SK-N-SH (cell line): ENCODE measurements at regions not wholly inside any gene's neighbourhood (a gene's known extent, or its start where the extent isn't known, plus 50 kb on each side); places are given as distances from the start of the nearest gene placed in this dataset.

Experiments used
- CTCF ChIA-PET: fragments of 300-600, 350-600 bp; formaldehyde crosslinking; extraction: SDS; loops from one replicate; lab custom pipeline; 2021; lab: Yijun Ruan, JAX
- POLR2A ChIA-PET: fragments of 350-600 bp; sonication (Branson Sonifier 250); formaldehyde crosslinking; extraction: SDS; loops from one replicate; lab custom pipeline; 2020; ENCODE audit warnings: antibody characterized with exemption, inconsistent platforms; lab: Yijun Ruan, JAX
- DNase-seq: peaks from one replicate; pipeline ENCODE4 v3.0.0; 2012
- H2AFZ ChIP-seq: fragments of 200-600 bp; sonication (generic); 2 replicates; pipeline ENCODE4 v1.8.1; 2016; ENCODE audit warnings: antibody characterized with exemption, mild to moderate bottlenecking, low read depth
- H3F3A ChIP-seq: fragments of 200-600 bp; sonication (generic); replicated peaks from 2 replicates; pipeline ENCODE3; 2016; ENCODE audit warnings: antibody characterized with exemption, mild to moderate bottlenecking; ENCODE audit not compliant: insufficient read depth
- H3K27ac ChIP-seq, 2 experiments: fragments of 200-500 bp in 1 of 2; fragments of 200-600 bp in 1 of 2; sonication (Bioruptor generic) in 1 of 2; sonication (generic), shearing (Covaris generic) in 1 of 2; 2 replicates each; pipeline versions ENCODE4 v1.5.1 to v1.6.1; 2014 to 2016; ENCODE audit warnings: low read depth in 2 of 2, inconsistent platforms in 1 of 2, low read length in 1 of 2, mild to moderate bottlenecking in 1 of 2, mixed read lengths in 1 of 2
- H3K27me3 ChIP-seq: fragments of 200-600 bp; sonication (generic), shearing (Covaris generic); 2 replicates; pipeline ENCODE4 v1.6.1; 2016; ENCODE audit warnings: mixed run types; ENCODE audit not compliant: insufficient read depth
- H3K36me3 ChIP-seq, 2 experiments: fragments of 200-500 bp in 1 of 2; fragments of 200-600 bp in 1 of 2; sonication (Bioruptor generic) in 1 of 2; sonication (generic) in 1 of 2; replicated peaks in 1 of 2; 2 replicates each; pipeline versions ENCODE3 to v1.5.1; 2014 to 2016; ENCODE audit warnings: low read length in 1 of 2, mild to moderate bottlenecking in 1 of 2; ENCODE audit not compliant: insufficient read depth in 2 of 2, control insufficient read depth in 1 of 2
- H3K4me1 ChIP-seq, 2 experiments: fragments of 200-500 bp in 1 of 2; fragments of 200-600 bp in 1 of 2; sonication (Bioruptor generic) in 1 of 2; sonication (generic), shearing (Covaris generic) in 1 of 2; 2 replicates each; pipeline versions ENCODE4 v1.5.1 to v1.6.1; 2014 to 2016; ENCODE audit warnings: low read depth in 1 of 2, low read length in 1 of 2, mixed run types in 1 of 2; ENCODE audit not compliant: insufficient read depth in 2 of 2, control insufficient read depth in 1 of 2
- H3K4me2 ChIP-seq: fragments of 200-600 bp; sonication (generic), shearing (Covaris generic); 2 replicates; pipeline ENCODE4 v1.6.1; 2017; ENCODE audit warnings: mixed run types
- H3K4me3 ChIP-seq, 2 experiments: fragments of 200-500 bp in 1 of 2; fragments of 200-600 bp in 1 of 2; sonication (Bioruptor generic) in 1 of 2; sonication (generic), shearing (Covaris generic) in 1 of 2; 2 replicates each; pipeline versions ENCODE4 v1.5.1 to v1.8.1; 2014 to 2016; ENCODE audit warnings: low read depth in 2 of 2, inconsistent platforms in 1 of 2, low read length in 1 of 2, mild to moderate bottlenecking in 1 of 2, mixed read lengths in 1 of 2, moderate library complexity in 1 of 2
- H3K79me2 ChIP-seq: fragments of 200-600 bp; sonication (generic); 2 replicates; pipeline ENCODE4 v1.8.1; 2017; ENCODE audit warnings: mild to moderate bottlenecking; ENCODE audit not compliant: insufficient read depth
- H3K9ac ChIP-seq: fragments of 200-600 bp; sonication (generic); 2 replicates; pipeline ENCODE4 v1.6.1; 2017; ENCODE audit warnings: mixed run types
- H3K9me2 ChIP-seq: fragments of 200-600 bp; sonication (generic); 2 replicates; pipeline ENCODE4 v1.6.1; 2017; ENCODE audit warnings: mixed run types
- H3K9me3 ChIP-seq: fragments of 200-600 bp; sonication (generic); 2 replicates; pipeline ENCODE4 v1.6.1; 2017; ENCODE audit warnings: mixed run types, mild to moderate bottlenecking, moderate library complexity
- H4K20me1 ChIP-seq: fragments of 200-600 bp; sonication (generic); 2 replicates; pipeline ENCODE4 v1.6.1; 2017; ENCODE audit warnings: mild to moderate bottlenecking, mixed run types; ENCODE audit not compliant: insufficient read depth
- CTCF ChIP-seq: fragments of 200-600 bp; sonication (generic); IDR thresholded peaks from 2 replicates; pipeline ENCODE4 v1.6.1; 2017; ENCODE audit warnings: antibody characterized with exemption, mild to moderate bottlenecking, moderate library complexity
- ELF1 ChIP-seq: IDR thresholded peaks from 2 replicates; pipeline ENCODE4 v1.4.0; 2012
- EP300 ChIP-seq, 2 experiments: IDR thresholded peaks; 2 replicates each; pipeline versions ENCODE4 v1.4.0 to v1.6.1; 2012; ENCODE audit warnings: borderline replicate concordance in 1 of 2, low read depth in 1 of 2, low read length in 1 of 2
- FOXJ3 ChIP-seq: sonication (generic); formaldehyde crosslinking; IDR thresholded peaks from 2 replicates; pipeline ENCODE4 v1.5.1; 2020; ENCODE audit warnings: mild to moderate bottlenecking, missing genetic modification reagents
- TAF1 ChIP-seq: IDR thresholded peaks from 2 replicates; pipeline ENCODE4 v1.6.1; 2012; ENCODE audit warnings: low read depth, mild to moderate bottlenecking, low read length, moderate library complexity, borderline replicate concordance
- WGBS: methylation state at CpG from one replicate; pipeline ENCODE4 v1.1.6; 2017; ENCODE audit warnings: low lambda C conversion rate; 5-methylcytosine and 5-hydroxymethylcytosine counted together

DNA sequence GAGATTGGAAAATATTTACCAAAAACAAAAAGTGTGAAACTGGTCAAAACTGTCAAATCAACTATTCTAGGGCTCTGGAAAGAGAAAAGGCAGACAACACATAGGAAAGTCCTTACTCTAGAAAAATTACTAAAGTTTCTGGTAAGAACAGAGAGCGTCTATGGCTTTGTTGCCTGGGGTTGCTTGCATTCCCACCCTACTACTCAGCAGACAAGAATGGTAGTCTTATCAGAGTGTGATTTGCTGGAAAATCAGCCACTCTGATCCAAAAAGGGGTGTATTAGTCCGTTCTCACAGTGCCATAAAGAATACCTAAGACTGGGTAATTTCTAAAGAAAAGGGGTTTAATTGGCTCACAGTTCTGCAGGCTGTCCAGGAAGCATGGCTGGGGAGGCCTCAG is 50.3 kb upstream of the CDH20 start:
- no peaks in the 10 kb centered on the region for H3F3A ChIP-seq
- H3K27ac ChIP-seq, result no peak overlapping the region
- 26% methylated on average over 2 of the region's 2 CpGs for WGBS
- H3K9ac ChIP-seq, result no peak overlapping the region
- H3K4me1 ChIP-seq, result no peaks in the 10 kb centered on the region
- no peak overlapping the region for H3K4me2 ChIP-seq
- ChIA-PET POLR2A (no interaction called here), CTCF (no interaction called here)
- no peaks in the 10 kb centered on the region for H4K20me1 ChIP-seq
- no peak overlapping the region for H2AFZ ChIP-seq
- H3K79me2 ChIP-seq, result no peaks in the 10 kb centered on the region
- H3K9me3 ChIP-seq, result no peaks in the 10 kb centered on the region
- TF ChIP-seq ELF1 (no peak), EP300 (IDR thresholded peaks at IDR 0.05; ENCODE audit: borderline replicate concordance in 1 of 2, low read depth in 1 of 2, low read length in 1 of 2) (no peak), TAF1 (no peak), FOXJ3 (no peak), CTCF (no peak)
- TF ChIP-seq, all 33 proteins: peak for 0
- Histone ChIP-seq H3K9me2 (no peaks in the 10 kb centered on the region), H3K4me3 (no peak overlapping the region), H3K27me3 (no peaks in the 10 kb centered on the region), H3K36me3 (no peaks in the 10 kb centered on the region)
- no peak for DNase-seq
